GM20000 (cell line): ENCODE measurements at regions not wholly inside any gene's neighbourhood (a gene's known extent, or its start where the extent isn't known, plus 50 kb on each side); places are given as distances from the start of the nearest gene placed in this dataset.

Experiments
- DNase-seq: peaks from one replicate; pipeline ENCODE4 v3.0.0; 2012; ENCODE audit warnings: low spot score
- TF ChIP-seq, protein P1 (sequence below): IDR thresholded peaks from 2 replicates; pipeline ENCODE4 v1.5.1; 2012; ENCODE audit warnings: mild to moderate bottlenecking, control low read depth; ENCODE audit errors: extremely low read depth, missing control alignments

DNA sequence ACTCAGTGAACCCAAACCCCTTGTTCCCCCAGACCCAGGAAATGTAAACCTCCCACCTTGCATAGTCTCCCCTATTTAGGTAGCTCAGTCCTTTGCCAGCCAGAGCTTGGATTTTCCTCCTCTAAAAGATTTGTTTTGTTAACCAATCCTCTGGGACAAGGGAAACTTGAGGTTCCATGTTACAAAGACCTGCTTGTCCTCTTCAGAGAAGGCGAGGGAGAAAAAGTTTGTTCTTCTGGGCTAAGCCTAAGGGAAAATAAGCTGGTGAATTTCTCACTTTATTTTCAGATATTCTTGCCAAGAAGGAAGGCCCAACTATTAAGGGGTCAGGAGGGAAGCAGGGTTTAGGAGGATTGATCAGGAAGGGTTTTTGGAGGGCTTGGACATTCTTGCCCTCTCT is 136.1 kb upstream of the PROK2 start:
- TF ChIP-seq, protein P1, sequence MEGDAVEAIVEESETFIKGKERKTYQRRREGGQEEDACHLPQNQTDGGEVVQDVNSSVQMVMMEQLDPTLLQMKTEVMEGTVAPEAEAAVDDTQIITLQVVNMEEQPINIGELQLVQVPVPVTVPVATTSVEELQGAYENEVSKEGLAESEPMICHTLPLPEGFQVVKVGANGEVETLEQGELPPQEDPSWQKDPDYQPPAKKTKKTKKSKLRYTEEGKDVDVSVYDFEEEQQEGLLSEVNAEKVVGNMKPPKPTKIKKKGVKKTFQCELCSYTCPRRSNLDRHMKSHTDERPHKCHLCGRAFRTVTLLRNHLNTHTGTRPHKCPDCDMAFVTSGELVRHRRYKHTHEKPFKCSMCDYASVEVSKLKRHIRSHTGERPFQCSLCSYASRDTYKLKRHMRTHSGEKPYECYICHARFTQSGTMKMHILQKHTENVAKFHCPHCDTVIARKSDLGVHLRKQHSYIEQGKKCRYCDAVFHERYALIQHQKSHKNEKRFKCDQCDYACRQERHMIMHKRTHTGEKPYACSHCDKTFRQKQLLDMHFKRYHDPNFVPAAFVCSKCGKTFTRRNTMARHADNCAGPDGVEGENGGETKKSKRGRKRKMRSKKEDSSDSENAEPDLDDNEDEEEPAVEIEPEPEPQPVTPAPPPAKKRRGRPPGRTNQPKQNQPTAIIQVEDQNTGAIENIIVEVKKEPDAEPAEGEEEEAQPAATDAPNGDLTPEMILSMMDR: no peak
- no peak for DNase-seq

DNA sequence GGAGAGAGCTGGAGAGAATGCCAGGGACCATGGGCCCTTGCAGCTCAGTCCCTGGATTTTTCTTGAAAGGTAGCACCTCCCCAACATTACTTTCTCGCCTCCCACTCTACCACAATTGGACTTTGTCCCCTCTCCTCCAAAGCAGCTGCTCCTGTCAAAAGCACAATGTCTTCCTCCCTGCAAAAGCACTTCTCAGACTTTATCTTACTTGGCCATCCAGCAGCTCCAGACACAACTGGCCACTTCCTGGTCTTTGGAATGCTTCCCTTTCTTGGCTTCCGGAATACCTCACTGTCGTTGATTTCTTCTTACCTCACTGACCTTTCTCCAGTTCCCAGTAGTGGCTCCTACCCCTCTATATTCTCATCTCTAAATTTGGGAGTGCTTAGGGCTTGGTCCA is 134.6 kb upstream of the PROK2 start:
- DNase-seq: no peak
- TF ChIP-seq, protein P1: no peak

DNA sequence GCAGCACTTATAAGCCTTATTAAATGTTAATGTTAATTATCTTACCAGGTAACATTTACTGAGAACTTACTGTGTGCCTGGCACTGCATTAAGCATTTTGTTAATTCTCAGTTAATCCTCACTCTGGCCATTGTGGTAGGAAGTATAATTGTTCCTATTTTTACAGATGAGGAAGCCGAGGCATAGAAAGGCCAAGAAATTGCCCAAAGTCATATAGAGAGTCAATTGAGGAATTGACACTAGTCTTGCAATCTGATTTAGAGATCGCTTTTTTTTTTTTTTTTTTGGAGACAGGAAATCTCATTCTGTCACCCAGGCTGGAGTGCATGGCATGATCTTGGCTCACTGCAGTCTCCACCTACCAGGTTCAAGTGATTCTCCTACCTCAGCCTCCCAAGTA is 132.6 kb upstream of the PROK2 start:
- TF ChIP-seq, protein P1: no peak

DNA sequence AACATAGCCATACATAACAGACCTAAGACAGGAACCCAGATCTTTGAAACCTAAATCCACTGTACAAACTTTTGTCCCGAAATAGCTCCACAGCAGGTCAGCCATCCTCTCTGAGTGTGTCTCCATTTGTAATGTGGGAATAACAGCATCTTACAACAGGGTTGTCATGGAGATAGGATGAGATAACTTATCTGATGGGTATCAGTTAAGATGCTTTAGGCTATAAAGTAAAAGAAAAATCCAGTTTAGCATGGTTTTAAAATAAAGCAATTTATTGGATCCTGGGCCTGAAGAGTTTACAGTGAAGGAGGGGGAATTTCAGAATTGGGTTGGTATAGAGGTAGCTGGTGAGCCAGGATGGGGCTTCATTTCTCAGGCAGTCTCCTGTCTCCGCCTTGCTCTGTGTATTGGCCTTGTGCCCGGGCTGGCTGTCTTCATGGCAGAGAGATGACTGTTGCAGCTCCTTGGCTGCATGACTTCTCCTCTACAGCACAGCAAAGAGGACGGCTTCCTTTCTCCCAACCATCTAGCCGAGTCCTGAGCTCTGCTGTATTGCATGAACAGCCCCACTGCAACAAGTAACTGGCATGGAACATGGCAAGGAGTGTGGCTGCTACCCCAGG is 131.9 kb upstream of the PROK2 start:
- DNase-seq: no peak

More for the DNA sequence above, 132.6 kb upstream of the PROK2 start:
- DNase-seq: no peak

DNA sequence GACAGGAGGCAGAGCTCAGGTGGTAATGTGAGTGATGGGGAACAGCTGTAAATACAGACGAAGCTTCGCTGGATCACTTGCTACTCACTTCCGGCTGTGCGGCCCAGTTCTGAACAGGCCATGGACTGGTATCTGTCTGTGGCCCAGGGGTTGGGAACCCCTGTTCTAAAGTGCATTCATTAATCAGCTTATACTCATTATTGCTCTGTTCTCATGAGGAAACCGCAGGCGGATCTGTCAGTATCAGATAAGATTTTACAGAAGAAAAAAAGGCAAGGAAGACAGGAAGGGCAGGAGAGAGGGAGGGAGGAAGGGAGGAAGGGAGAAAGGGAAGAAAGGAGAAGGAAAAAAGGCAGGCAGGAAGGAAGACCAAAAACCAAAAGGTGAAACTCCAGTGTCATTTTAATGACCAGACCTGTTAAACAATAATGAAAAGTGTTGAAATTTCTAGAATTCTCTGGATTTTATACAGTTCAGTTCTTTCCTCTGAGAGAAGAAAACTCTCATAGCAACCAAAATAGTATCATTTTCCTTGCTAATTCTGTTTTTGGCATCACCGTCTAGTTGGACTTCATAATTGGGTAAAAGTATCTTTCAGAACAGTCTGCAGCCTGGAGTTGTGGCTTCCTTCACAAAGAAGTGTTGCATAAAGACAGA is 128.0 kb upstream of the PROK2 start:
- DNase-seq: no peak
- TF ChIP-seq, protein P1: no peak

More for the DNA sequence above, 131.9 kb upstream of the PROK2 start:
- TF ChIP-seq, protein P1: no peak

DNA sequence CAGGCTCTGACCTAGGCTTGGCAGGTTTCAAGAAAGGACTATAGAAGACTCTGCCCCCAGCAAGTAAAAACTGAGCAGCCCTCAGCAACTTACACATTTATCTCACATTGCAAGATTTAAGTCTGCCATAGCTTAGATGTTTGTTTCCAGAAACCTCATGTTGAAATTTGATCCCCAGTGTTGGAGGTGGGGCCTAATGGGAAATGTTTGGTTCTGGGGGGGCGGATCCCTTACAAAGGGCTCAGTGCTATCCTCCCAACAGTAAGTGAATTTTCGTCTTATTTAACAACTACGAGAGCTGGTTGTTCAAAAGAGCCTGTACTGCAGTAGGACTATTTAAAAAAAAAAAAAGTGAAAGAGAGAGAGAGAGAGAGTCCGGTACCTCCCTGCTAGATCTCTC is 125.2 kb upstream of the PROK2 start:
- DNase-seq: no peak
- TF ChIP-seq, protein P1: no peak

DNA sequence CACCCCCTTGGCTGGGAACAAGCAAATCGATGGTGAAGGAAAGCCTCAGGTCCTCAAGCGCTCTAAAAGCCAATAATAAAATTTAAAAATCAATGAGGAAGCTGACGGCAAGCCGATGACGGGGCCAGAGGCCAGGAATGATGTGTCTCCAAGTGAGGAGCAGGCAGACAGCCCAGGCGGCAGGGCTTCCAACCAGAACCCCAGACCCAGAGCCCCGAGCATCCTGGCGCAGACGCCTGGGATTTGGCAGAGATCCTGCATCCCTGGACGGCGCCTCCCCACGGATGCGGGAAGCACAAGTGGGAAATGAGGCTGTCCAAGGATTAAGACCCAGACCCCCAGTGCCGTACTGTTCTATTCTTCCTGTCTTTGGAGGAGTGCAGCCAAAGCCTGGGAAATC is 123.0 kb upstream of the PROK2 start:
- TF ChIP-seq, protein P1: no peak
- no peak for DNase-seq
